HEK293 (cell line): ENCODE measurements at regions not wholly inside any gene's neighbourhood (a gene's known extent, or its start where the extent isn't known, plus 50 kb on each side); places are given as distances from the start of the nearest gene placed in this dataset.

Experiments
- CTCF ChIA-PET: fragments of 350-600 bp; formaldehyde crosslinking; extraction: SDS; loops from one replicate; lab custom pipeline; 2021; ENCODE audit warnings: antibody characterized with exemption; lab: Yijun Ruan, JAX
- POLR2A ChIA-PET: fragments of 300-600 bp; formaldehyde crosslinking; extraction: SDS; loops from one replicate; lab custom pipeline; 2020; ENCODE audit warnings: antibody characterized with exemption, inconsistent platforms; lab: Yijun Ruan, JAX
- H3K27ac ChIP-seq: fragments of 200-500 bp; sonication (Bioruptor generic); 2 replicates; pipeline ENCODE4 v1.5.1; 2014; ENCODE audit warnings: low read depth, low read length, control low read depth, inconsistent platforms; ENCODE audit errors: extremely low read depth
- H3K36me3 ChIP-seq, 2 experiments: fragments of 200-500 bp in 1 of 2; sonication (Bioruptor generic) in 1 of 2; 1 replicate in 1 of 2; 2 replicates in 1 of 2; pipeline ENCODE4 v1.5.1; 2014 to 2017; ENCODE audit warnings: inconsistent platforms in 2 of 2, low read length in 2 of 2; ENCODE audit not compliant: control insufficient read depth in 2 of 2, insufficient read depth in 1 of 2
- H3K4me1 ChIP-seq: fragments of 200-500 bp; sonication (Bioruptor generic); 2 replicates; pipeline ENCODE4 v1.5.1; 2014; ENCODE audit warnings: mild to moderate bottlenecking, low read length, inconsistent platforms; ENCODE audit not compliant: control insufficient read depth, insufficient read depth
- H3K4me3 ChIP-seq: 2 replicates; pipeline ENCODE4 v1.5.1; 2011; ENCODE audit warnings: low read depth, mild to moderate bottlenecking, control low read depth, low read length, moderate library complexity
- H3K9me3 ChIP-seq: fragments of 200-500 bp; sonication (Bioruptor generic); 2 replicates; pipeline ENCODE4 v1.5.1; 2014; ENCODE audit warnings: low read depth, low read length, inconsistent platforms; ENCODE audit not compliant: control insufficient read depth, insufficient read depth
- AEBP2 ChIP-seq: fragments of 450-650 bp; formaldehyde crosslinking; IDR thresholded peaks from 2 replicates; pipeline ENCODE4 v1.5.1; 2016; ENCODE audit warnings: missing biosample characterization, missing genetic modification characterization, borderline replicate concordance
- KLF16 ChIP-seq: fragments of 450-650 bp; formaldehyde crosslinking; IDR thresholded peaks from 2 replicates; pipeline ENCODE4 v1.5.1; 2017; ENCODE audit warnings: missing biosample characterization, missing genetic modification characterization
- MEIS1 ChIP-seq: sonication (generic); formaldehyde crosslinking; IDR thresholded peaks from 2 replicates; pipeline ENCODE4 v1.8.1; 2022; ENCODE audit warnings: missing genetic modification reagents, mild to moderate bottlenecking, borderline replicate concordance
- MYNN ChIP-seq: fragments of 450-650 bp; formaldehyde crosslinking; IDR thresholded peaks from 2 replicates; pipeline ENCODE4 v1.5.1; 2016; ENCODE audit warnings: missing biosample characterization, missing genetic modification characterization, borderline replicate concordance
- MZF1 ChIP-seq: fragments of 450-650 bp; formaldehyde crosslinking; IDR thresholded peaks from 2 replicates; pipeline ENCODE4 v1.5.1; 2017; ENCODE audit warnings: missing biosample characterization, missing genetic modification characterization, borderline replicate concordance
- PATZ1 ChIP-seq: fragments of 450-650 bp; formaldehyde crosslinking; IDR thresholded peaks from 2 replicates; pipeline ENCODE4 v1.5.1; 2016; ENCODE audit warnings: missing biosample characterization, missing genetic modification characterization
- SP2 ChIP-seq: fragments of 450-650 bp; formaldehyde crosslinking; IDR thresholded peaks from 2 replicates; pipeline ENCODE4 v1.5.1; 2016; ENCODE audit warnings: missing biosample characterization, missing genetic modification characterization
- TCF7L2 ChIP-seq: IDR thresholded peaks from 2 replicates; pipeline ENCODE4 v1.6.1; 2011; ENCODE audit warnings: low read depth, mild to moderate bottlenecking, inconsistent platforms, low read length, moderate library complexity, borderline replicate concordance
- ZFP3 ChIP-seq: fragments of 450-650 bp; formaldehyde crosslinking; IDR thresholded peaks from 2 replicates; pipeline ENCODE4 v1.5.1; 2016; ENCODE audit warnings: low read depth, missing biosample characterization, missing genetic modification characterization
- ZNF138 ChIP-seq: fragments of 450-650 bp; formaldehyde crosslinking; IDR thresholded peaks from 2 replicates; pipeline ENCODE4 v1.5.1; 2016; ENCODE audit warnings: missing biosample characterization, missing genetic modification characterization, borderline replicate concordance
- ZNF24 ChIP-seq: fragments of 450-650 bp; formaldehyde crosslinking; IDR thresholded peaks from 2 replicates; pipeline ENCODE4 v1.5.1; 2016; ENCODE audit warnings: missing biosample characterization, missing genetic modification characterization
- ZNF394 ChIP-seq: fragments of 450-650 bp; formaldehyde crosslinking; IDR thresholded peaks from 2 replicates; pipeline ENCODE4 v1.5.1; 2016; ENCODE audit warnings: missing biosample characterization, missing genetic modification characterization, mild to moderate bottlenecking, moderate library complexity, borderline replicate concordance
- ZNF473 ChIP-seq: fragments of 450-650 bp; formaldehyde crosslinking; IDR thresholded peaks from 2 replicates; pipeline ENCODE4 v1.5.1; 2017; ENCODE audit warnings: missing biosample characterization, missing genetic modification characterization
- ZNF518A ChIP-seq: fragments of 450-650 bp; formaldehyde crosslinking; conservative IDR thresholded peaks from 2 replicates; pipeline ENCODE4 v1.5.1; 2016; ENCODE audit warnings: low read depth, missing biosample characterization, missing genetic modification characterization
- ZNF596 ChIP-seq: fragments of 450-650 bp; IDR thresholded peaks from 2 replicates; pipeline ENCODE4 v1.5.0; 2018; ENCODE audit warnings: missing biosample characterization, mild to moderate bottlenecking, missing genetic modification characterization, moderate library complexity
- ZNF747 ChIP-seq: fragments of 450-650 bp; formaldehyde crosslinking; IDR thresholded peaks from 2 replicates; pipeline ENCODE4 v1.5.1; 2016; ENCODE audit warnings: missing biosample characterization, missing genetic modification characterization
- ZNF768 ChIP-seq: fragments of 450-650 bp; formaldehyde crosslinking; IDR thresholded peaks from 2 replicates; pipeline ENCODE4 v1.5.1; 2018; ENCODE audit warnings: missing biosample characterization, mild to moderate bottlenecking, missing genetic modification characterization
- ZNF785 ChIP-seq: fragments of 450-650 bp; formaldehyde crosslinking; IDR thresholded peaks from 2 replicates; pipeline ENCODE4 v1.5.1; 2016; ENCODE audit warnings: missing biosample characterization, missing genetic modification characterization
- TF ChIP-seq, protein P1 (sequence below): fragments of 450-650 bp; formaldehyde crosslinking; IDR thresholded peaks from 2 replicates; pipeline ENCODE4 v1.5.1; 2017; ENCODE audit warnings: missing biosample characterization, missing genetic modification characterization
- TF ChIP-seq, protein P2 (sequence below): fragments of 450-650 bp; formaldehyde crosslinking; IDR thresholded peaks from 2 replicates; pipeline ENCODE4 v1.5.1; 2016; ENCODE audit warnings: missing biosample characterization, missing genetic modification characterization

DNA sequence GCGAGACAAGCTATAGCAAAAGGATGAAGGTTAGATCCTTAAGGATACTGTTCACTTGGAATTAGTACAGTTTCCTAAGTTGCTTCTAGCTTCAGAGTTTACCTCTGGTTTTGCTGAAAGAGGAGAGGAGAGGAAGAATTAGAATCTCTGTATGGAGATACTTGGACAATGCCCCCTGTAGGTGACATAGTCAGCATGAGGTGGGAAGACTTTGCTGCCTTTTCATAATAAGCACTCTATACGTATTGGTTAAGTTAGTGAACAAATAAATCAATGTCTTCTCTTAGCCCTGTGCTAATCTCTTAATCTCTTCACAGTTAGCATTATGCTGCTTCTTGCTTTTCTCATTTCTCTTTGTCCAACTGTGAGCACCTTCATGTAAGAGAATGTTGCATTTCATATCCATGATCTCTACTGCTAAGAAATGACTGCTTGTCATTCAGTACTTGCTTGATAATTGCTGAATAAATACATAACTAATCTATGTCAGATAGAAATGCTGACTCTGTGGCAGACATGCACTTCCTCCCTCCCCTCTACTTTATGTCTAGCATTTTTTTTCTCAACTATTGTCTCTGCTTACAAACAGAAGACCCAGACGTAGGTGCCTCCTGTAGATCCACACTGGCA lies 527.2 kb downstream of the GBA3 start:
- POLR2A ChIA-PET, result no interaction called here
- H3K4me1 ChIP-seq, result no peaks in the 10 kb centered on the region
- no peak overlapping the region for H3K4me3 ChIP-seq
- H3K27ac ChIP-seq, result no peak overlapping the region
- H3K36me3 ChIP-seq, result no peaks in the 10 kb centered on the region
- TF ChIP-seq, protein P1, sequence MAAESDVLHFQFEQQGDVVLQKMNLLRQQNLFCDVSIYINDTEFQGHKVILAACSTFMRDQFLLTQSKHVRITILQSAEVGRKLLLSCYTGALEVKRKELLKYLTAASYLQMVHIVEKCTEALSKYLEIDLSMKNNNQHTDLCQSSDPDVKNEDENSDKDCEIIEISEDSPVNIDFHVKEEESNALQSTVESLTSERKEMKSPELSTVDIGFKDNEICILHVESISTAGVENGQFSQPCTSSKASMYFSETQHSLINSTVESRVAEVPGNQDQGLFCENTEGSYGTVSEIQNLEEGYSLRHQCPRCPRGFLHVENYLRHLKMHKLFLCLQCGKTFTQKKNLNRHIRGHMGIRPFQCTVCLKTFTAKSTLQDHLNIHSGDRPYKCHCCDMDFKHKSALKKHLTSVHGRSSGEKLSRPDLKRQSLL (tag by site-specific recombination), result no peak
- TF ChIP-seq ZNF394, result no peak
- TF ChIP-seq ZNF518A (tag by site-specific recombination), result no peak
- no peak for TF ChIP-seq PATZ1 (tag by site-specific recombination)
- no peak for TF ChIP-seq MYNN (tag by site-specific recombination)
- TF ChIP-seq ZNF596, result no peak
- CTCF ChIA-PET, result interaction anchor here (0.7 kb wide), 1 partner anchor 140 kb away, joined by 3 read pairs; no protein-coding TSS in a partner anchor
- H3K9me3 ChIP-seq, result no peaks in the 10 kb centered on the region

DNA sequence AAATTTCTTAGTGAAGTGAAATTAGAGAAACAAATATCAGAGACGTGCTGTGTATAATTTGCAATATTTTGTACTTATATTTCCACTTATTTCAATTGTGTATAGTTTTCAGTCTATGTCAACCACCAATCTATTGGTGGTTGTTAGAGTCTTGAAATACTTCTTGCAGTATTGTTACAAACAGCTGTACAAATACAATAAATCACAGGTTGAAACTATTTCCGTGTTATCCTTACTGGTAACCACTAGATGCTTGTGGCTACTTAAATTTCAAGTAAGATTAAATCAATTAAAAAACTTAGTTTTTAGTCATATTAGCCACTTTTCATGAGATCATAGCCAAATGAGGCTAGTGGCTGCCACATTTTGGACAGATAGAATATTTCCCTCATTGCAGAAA lies 520.5 kb downstream of the GBA3 start:
- POLR2A ChIA-PET, result no interaction called here
- TF ChIP-seq KLF16 (tag by site-specific recombination) (no peak), TCF7L2 (no peak), SP2 (tag by site-specific recombination) (no peak), ZNF138 (no peak), MEIS1 (CRISPR knock-in tag) (no peak)
- TF ChIP-seq, all 188 proteins: peak for 0
- H3K4me3 ChIP-seq, result no peak overlapping the region
- H3K4me1 ChIP-seq, result no peaks in the 10 kb centered on the region
- no peaks in the 10 kb centered on the region for H3K9me3 ChIP-seq
- CTCF ChIA-PET, result interaction anchor here (0.6 kb wide), 1 partner anchor 21 kb away, joined by 3 read pairs; no protein-coding TSS in a partner anchor
- H3K27ac ChIP-seq, result no peak overlapping the region
- no peaks in the 10 kb centered on the region for H3K36me3 ChIP-seq

DNA sequence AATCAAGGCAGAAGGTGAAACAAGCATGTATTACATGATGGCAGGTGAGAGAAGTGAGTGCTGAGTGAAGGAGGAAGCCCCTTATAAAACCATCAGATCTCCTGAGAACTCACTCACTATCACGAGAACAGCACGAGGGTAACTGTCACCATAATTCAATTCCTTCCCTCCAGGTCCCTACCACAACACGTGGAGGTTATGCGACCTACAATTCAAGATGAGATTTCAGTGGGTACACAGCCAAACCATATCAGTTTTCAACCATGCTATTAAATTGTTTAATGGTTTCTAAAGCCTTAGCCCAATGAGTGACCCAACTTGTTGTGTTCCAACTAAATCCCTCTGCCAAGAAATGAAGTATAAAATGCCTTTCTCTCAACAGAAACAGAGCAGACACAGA lies 519.8 kb downstream of the GBA3 start:
- no peaks in the 10 kb centered on the region for H3K9me3 ChIP-seq
- ChIA-PET CTCF (no interaction called here), POLR2A (no interaction called here)
- TF ChIP-seq MZF1 (tag by site-specific recombination), result no peak
- TF ChIP-seq ZNF785, result no peak
- TF ChIP-seq, protein P2, sequence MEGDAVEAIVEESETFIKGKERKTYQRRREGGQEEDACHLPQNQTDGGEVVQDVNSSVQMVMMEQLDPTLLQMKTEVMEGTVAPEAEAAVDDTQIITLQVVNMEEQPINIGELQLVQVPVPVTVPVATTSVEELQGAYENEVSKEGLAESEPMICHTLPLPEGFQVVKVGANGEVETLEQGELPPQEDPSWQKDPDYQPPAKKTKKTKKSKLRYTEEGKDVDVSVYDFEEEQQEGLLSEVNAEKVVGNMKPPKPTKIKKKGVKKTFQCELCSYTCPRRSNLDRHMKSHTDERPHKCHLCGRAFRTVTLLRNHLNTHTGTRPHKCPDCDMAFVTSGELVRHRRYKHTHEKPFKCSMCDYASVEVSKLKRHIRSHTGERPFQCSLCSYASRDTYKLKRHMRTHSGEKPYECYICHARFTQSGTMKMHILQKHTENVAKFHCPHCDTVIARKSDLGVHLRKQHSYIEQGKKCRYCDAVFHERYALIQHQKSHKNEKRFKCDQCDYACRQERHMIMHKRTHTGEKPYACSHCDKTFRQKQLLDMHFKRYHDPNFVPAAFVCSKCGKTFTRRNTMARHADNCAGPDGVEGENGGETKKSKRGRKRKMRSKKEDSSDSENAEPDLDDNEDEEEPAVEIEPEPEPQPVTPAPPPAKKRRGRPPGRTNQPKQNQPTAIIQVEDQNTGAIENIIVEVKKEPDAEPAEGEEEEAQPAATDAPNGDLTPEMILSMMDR (tag by site-specific recombination), result no peak
- TF ChIP-seq ZFP3, result no peak
- TF ChIP-seq ZNF24 (tag by site-specific recombination), result no peak
- TF ChIP-seq ZNF747 (tag by site-specific recombination), result no peak
- TF ChIP-seq ZNF768 (tag by site-specific recombination), result no peak
- TF ChIP-seq ZNF473 (tag by site-specific recombination), result no peak
- no peak for TF ChIP-seq ZNF138
- no peak for TF ChIP-seq AEBP2

More for the DNA sequence above, 519.8 kb downstream of the GBA3 start:
- Histone ChIP-seq H3K27ac (no peak overlapping the region), H3K36me3 (no peaks in the 10 kb centered on the region), H3K4me3 (no peak overlapping the region), H3K4me1 (no peaks in the 10 kb centered on the region)
